DND-41 (cell line): ENCODE measurements at regions not wholly inside any gene's neighbourhood (a gene's known extent, or its start where the extent isn't known, plus 50 kb on each side); places are given as distances from the start of the nearest gene placed in this dataset.

Experiments used
- CTCF ChIP-seq: IDR thresholded peaks from 2 replicates; pipeline ENCODE4 v1.5.1; 2012; ENCODE audit warnings: borderline replicate concordance, low read length, moderate library complexity, mild to moderate bottlenecking; ENCODE audit not compliant: poor library complexity, severe bottlenecking; ENCODE audit errors: extremely low read depth
- EZH2 ChIP-seq: IDR thresholded peaks from 3 replicates; pipeline ENCODE4 v1.6.1; 2012; ENCODE audit warnings: borderline replicate concordance, low read depth, mild to moderate bottlenecking, moderate library complexity, low read length, inconsistent platforms; ENCODE audit not compliant: severe bottlenecking

GRCh38 chr1:229950020-229950419 lies 117.0 kb upstream of the GALNT2 start:
- no peak for TF ChIP-seq CTCF
- TF ChIP-seq EZH2 = no peak
